ENCODE measurements at regions not wholly inside any gene's neighbourhood (a gene's known extent, or its start where the extent isn't known, plus 50 kb on each side); places are given as distances from the start of the nearest gene placed in this dataset.

- no peaks in the 10 kb centered on the region for H3K9me1 ChIP-seq (replicated peaks; ENCODE audit: control insufficient read depth, extremely low read depth, insufficient read depth, low read length)
- ChIA-PET POLR2A (interaction anchor here (0.7 kb wide), 1 partner anchor 24 kb away, joined by 3 read pairs; no protein-coding TSS in a partner anchor), CTCF (interaction anchor here (1.0 kb wide), 1 partner anchor 308 kb away, joined by 5 read pairs; no protein-coding TSS in a partner anchor)
- no peaks in the 10 kb centered on the region for H3K27me3 ChIP-seq (ENCODE audit: control insufficient read depth in 2 of 2, insufficient read depth in 2 of 2, low read length in 2 of 2)
- no peak overlapping the region for H3K4me3 ChIP-seq (replicated peaks in 1 of 3; ENCODE audit: insufficient read depth in 1 of 3, low read depth in 1 of 3, low read length in 3 of 3)
- intact Hi-C loops (cut with micrococcal nuclease): no loop called here
- no peak for DNase-seq (ENCODE audit: low read depth, low spot score)
- no peak overlapping the region for H3K4me2 ChIP-seq (ENCODE audit: insufficient read depth, low read length)
- H4K20me1 ChIP-seq (replicated peaks; ENCODE audit: control insufficient read depth, extremely low read depth, insufficient read depth, low read length): no peaks in the 10 kb centered on the region
- H3K9me3 ChIP-seq (replicated peaks; ENCODE audit: control insufficient read depth, insufficient read depth, low read length): no peaks in the 10 kb centered on the region
- no peaks in the 10 kb centered on the region for H3K36me3 ChIP-seq (ENCODE audit: control insufficient read depth in 2 of 2, extremely low read depth in 1 of 2, insufficient read depth in 2 of 2, low read length in 2 of 2)
- no peak overlapping the region for H3K27ac ChIP-seq (ENCODE audit: insufficient read depth, low read depth, low read length)
- no peak for TF ChIP-seq GATA2 (IDR thresholded peaks at IDR 0.05; ENCODE audit: insufficient read depth, insufficient read length, low read depth, low read length)
- TF ChIP-seq EZH2 (IDR thresholded peaks at IDR 0.05; ENCODE audit: borderline replicate concordance, low read depth, low read length, severe bottlenecking): no peak
- TF ChIP-seq CTCF (IDR thresholded peaks at IDR 0.05; ENCODE audit: extremely low read depth in 1 of 2, insufficient read depth in 1 of 2, low read depth in 1 of 2, low read length in 2 of 2): no peak
- no peak for TF ChIP-seq POLR2AphosphoS5 (IDR thresholded peaks at IDR 0.05; ENCODE audit: insufficient read depth, low read depth, low read length)
- TF ChIP-seq MYC (IDR thresholded peaks at IDR 0.05; ENCODE audit: low read depth, low read length): no peak
- dilution Hi-C loops (cut with MboI; ENCODE audit: extremely low pct_ligation_motif_present, low sequenced_read_pairs): no loop called here
- no peak overlapping the region for H2AFZ ChIP-seq (ENCODE audit: low read depth, low read length)
- no peak overlapping the region for H3K9ac ChIP-seq (replicated peaks; ENCODE audit: extremely low read depth, insufficient read depth, low read length)
- no peak for FAIRE-seq
- H3K79me2 ChIP-seq (ENCODE audit: control insufficient read depth, insufficient read depth, low read length): no peaks in the 10 kb centered on the region
- H3K4me1 ChIP-seq (ENCODE audit: control insufficient read depth, extremely low read depth, insufficient read depth, low read length): peaks cover 8% of the 10 kb centered on the region
- no TSS peak for BruUV-seq (replicated peaks)
Measured at GRCh38 chr21:28437061-28437460, 555.6 kb downstream of the LTN1 start.
